ENCODE measurements at regions not wholly inside any gene's neighbourhood (a gene's known extent, or its start where the extent isn't known, plus 50 kb on each side); places are given as distances from the start of the nearest gene placed in this dataset.
"Not testable (repeated sequence)": the region's sequence is repeated elsewhere in the genome, so short reads cannot be mapped to it uniquely, and the experiment has no call there.

DNA sequence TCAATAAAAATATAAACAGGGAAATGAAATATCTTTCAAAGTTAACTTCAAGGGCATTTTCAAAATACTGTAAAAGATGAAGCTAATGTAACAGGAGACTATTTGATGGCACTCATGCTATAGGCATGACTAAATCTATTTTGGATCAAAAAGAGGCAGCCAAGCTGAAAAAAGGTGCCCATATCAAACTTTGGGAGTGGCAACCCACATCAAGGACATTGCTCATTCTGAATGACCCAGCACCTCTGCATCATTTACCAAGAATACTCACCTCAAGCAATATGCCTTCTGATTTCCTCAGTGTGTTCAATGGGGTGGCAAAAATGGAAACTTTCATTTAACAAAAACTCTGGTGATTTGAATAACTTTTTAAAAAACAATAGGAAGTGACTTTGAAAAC, 853.3 kb downstream of the TLE1 start:
- no peak for DNase-seq (ENCODE audit: low spot score)

DNA sequence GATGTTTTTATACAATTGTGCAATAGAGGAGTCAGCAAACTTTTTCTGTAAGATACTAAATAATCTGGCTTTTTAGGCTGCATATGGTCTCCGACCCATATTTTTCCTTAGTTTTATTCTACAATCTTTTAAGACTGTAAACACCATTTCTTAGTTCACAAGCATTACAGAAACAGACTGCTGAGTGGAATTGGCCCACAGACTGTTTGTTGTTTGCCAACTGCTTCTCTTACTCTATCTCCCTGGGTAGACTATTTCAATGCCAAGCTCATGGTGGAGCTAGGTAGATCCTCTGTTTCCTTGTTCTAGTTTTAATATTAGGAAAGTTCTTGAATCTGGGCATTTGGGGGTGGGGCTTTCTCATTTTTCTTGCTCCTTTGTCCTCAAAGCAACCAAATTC, 857.6 kb downstream of the TLE1 start:
- no peak for DNase-seq (ENCODE audit: low spot score)

DNA sequence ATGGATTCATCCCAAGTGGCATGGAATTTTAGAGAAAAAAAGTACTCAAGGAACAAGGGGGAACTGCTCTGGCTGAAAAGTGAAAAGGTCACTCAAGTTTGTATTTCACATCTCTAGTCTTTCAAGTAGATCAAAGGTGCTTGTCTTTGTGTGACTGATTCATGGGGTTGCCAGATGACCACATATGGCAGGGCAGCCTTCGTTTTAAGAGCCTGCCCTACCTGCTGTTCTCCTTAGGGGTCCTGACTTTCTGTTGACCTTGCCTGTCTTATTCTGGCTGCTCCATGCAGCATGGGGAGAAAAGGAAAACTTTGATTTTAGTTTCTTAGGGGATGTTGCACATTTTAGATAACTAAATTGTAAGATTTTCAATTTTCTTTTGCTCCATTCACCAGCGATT, 877.7 kb downstream of the TLE1 start:
- no peak for DNase-seq (ENCODE audit: low spot score)

DNA sequence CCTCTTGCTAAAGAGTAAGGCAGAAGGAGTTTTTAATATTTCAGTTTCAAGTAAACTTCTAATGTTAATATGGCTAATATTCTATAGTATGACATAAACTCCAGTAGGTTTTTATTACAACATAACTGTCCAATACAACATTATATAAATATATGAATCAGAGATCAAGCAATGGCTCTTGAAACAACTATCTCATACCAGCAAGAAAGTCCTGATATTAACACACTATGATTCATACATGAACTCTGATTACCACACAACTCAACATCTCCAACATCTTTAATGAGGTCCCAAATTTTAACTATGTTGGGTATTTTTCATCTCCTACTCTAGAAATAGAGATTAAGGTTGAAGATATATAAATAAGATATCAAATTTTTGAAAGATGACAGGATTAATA, 878.3 kb downstream of the TLE1 start:
- DNase-seq (ENCODE audit: low spot score): no peak

DNA sequence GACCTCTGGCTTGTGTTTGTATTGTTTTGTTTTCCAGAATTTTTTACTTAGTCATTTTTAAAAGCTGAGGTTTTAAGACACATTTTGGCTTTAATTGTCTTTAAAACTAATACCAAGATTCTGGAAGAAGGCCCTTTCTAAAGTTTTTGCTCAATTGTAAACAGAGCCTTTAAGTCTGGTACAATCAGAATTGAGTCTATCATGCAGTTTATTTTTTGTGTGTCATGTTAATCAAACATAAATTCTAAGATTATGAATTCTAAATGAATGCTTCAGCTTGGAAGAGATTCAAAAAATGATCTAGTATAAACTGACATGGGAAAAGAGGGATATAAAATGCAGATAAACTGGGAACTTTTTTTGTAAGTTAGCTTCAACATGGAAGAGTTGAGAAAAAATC, 882.7 kb downstream of the TLE1 start:
- no peak for DNase-seq (ENCODE audit: low spot score)

DNA sequence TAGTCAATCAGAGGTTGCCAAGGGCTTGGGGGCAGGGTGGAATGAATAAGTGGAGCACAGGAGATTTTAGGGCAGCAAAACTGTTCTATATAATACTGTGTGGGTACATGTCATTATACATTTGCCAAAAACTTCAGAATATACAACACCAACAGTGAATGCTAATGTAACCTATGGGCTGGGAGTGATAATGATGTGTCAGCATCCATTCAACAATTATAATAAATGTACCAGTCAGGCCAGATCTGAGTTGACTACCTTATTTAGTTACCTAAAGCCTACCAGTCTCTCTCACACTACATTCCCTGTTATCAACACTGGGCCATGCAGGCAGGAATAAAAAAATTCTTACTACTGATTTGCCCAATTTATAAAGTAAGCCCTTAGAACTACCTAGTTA, 884.5 kb downstream of the TLE1 start:
- DNase-seq (ENCODE audit: low spot score): no peak

DNA sequence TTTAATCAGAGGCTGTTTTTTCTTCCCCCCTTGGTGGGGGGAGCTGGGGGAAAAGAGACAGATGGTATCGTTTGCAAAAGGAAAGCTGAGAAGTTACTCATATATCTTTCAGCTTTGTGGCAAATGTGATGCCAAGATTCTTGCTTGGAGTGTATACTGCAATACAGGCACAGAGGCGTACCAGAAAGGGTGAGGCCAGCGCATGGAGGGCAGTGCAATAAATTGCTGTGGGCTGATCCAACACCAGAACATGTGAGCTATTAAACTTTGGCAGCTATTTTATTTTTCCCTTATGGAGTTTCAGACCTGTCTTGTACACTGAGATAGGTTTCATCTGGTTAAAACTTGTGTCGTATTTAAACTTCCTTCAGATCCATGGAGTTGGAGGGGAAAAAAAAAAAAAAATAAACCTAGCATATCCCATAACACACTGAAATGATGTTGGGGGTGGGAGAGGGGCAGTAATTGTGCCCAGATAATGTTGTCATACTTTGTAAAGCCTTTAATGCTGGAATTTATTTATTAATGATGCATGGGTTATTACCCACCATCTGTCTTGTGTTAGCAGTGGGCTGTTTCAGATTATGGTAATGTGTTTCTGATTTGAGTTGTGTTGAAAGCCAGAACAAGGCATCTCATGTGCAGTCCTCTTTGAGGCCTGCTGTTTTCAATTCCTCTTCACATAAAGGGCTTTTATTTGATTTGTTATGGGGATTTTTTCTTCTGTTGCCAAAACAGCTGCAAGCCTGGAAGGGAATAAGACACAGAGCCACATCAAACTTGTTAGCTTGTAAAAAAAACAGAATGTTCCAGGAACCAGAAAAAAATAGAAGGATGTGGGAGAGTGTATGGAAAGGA, 891.3 kb downstream of the TLE1 start:
- DNase-seq (ENCODE audit: low spot score): peak; percentile 97

DNA sequence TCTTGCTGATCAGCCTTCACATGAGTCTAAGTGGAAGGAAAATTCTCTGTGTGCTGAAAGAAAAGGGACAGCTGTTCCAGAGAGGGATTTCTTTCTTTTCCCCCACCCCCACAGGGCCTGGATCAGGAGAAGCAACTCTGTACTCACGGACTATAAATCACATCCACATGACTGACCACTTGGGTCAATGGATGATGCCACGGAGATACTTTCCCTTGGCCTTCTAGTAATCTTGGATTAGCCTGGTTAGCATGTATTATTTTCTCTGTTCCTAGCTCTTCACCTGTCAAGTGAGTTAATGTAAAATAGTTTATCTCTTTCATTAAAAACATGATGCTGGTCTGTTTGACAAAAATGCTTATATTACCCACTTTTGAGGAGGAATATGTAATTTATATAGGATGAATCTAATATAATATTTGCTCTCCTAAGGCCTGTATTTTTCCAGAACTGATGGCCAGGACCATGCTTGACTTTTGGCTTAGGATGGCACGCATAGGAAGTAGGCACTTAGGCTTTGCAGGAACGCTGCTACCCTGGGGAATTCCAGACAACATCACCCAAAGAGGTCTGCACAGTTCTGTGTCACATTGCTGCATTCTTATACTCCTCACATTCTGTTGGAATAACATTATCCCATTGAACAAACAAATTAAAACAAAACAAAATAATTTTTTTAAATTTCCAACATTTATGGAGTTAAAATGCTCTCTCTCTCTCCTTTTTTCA, 892.1 kb downstream of the TLE1 start:
- DNase-seq (ENCODE audit: low spot score): peak; percentile 15

DNA sequence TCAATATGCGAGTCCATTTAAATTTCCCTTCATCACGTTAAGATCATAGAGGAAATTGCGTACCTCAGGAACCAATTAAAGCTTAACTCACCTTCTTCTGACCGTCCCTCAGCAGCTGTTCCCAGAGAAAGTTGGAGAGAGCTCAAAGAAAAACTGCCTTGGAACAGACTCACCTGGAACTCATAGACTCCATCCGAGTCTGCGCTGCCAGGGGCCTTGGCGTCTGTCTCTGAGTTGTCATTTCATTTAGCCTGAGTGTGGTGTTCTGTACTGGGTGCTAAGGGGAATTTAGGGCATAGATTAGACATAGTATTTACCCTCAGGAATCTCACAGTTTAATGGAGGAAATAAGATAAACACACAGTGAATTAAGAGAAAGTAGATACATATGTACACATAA, 892.7 kb downstream of the TLE1 start:
- DNase-seq (ENCODE audit: low spot score): no peak

DNA sequence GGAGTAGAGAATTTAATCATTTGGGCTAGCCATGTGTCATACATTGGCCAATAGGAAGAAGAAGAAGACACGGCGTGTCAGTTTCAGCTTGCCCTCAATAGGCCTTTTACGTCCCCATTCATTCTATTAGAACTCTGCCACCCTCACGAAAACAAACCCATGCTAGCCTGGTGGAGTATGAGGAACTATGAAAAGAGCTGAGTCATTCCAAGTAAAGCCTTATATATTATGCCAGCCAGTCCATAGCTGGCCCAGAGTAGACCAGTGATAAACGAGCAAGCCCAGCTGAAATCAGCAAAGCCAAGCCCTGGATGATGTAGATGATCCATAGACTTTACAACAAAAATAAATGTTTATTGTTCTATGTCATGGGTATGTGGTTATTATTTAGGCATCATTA, 895.1 kb downstream of the TLE1 start:
- no peak for DNase-seq (ENCODE audit: low spot score)

DNA sequence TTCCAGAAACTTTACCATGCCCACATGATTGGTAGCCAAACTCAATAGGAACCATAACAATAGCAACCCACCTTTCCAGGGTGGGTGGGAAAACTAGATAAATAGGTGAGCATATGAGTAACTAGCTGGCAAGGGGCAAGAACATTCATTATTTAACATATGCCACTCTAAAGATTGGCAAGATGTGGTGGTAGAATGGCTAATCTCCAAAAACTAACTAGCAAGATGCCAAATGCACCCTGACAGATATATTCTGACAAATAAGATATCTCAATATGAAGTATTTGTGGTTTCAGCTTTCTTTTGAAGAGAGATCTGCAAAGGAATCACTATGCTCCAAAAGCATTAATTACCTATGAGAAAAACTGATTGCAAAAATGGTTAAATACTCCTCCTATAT, 895.6 kb downstream of the TLE1 start:
- no peak for DNase-seq (ENCODE audit: low spot score)

DNA sequence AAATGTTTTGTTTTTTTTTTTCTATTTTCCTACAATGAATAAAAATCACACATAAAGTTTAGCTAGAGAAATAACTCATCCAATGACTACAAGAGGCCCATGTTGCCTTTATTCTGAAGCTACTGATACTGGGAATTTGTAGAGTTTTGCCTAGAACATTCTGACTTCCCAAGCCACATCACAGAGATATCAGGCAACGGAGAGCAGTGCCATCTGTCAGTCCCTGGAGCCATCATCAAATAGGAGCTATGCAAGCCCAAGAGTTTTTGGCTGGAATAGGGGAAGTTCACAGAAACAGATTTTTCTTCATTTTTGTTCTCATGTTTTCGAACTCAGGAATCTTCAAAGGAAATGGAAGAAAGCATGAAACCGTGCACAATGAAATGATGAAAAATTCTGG, 896.6 kb downstream of the TLE1 start:
- no peak for DNase-seq (ENCODE audit: low spot score)

DNA sequence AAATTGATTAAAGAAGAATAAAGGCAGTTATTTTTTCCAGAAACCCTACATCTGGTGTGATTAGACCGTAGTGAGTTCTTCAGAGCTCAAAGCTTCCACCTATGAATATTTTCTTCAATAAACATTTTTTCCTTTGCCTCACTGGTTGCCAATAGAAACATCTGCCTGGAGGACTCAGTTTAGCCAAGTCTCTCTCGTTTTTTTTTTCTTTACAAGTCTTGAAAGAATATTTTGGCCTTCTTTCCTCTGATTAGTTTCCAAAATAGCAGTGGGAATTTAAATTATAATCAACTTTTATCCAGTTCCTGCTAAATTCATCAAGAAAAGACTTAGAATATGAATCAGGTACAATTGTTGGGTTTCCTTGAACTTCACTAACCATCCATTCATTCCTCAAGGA, 897.5 kb downstream of the TLE1 start:
- no peak for DNase-seq (ENCODE audit: low spot score)

DNA sequence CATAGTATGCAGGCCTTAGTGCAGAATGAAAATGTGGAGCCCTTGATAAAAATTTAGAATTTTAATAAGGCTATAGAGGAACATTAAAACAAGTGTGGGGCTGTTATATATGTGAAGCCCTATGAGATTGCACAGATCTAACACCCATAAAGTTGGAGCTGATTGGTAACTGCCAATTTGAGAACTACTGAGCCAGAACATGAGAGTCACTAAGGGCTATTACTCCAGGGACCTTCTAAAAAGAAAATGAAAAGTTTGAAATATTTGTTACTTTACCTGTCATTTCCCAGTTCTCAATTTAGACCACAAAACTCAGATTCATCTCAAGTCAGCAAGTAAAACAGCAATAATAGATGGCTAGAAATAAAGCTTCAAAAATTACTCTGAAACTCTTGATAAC, 898.6 kb downstream of the TLE1 start:
- DNase-seq (ENCODE audit: low spot score): no peak

DNA sequence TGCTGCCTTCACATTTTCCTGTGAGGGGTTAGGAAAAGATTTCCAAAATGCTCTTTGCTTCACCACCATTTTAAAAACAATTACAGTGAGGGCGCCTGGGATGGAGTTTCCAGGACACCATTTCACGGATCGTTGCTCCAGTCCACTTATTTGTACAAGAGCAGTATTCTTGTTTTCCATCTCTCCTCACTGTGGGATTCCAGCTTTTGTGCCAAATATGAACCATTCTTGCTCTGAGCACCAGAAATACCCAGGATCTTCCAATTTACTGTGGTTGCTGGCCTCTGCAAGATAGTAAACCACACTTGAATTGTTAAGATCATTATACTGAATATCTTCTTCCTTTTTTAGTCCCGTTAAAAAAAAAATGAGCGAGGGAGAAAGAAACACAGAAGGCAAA, 899.5 kb downstream of the TLE1 start:
- no peak for DNase-seq (ENCODE audit: low spot score)

DNA sequence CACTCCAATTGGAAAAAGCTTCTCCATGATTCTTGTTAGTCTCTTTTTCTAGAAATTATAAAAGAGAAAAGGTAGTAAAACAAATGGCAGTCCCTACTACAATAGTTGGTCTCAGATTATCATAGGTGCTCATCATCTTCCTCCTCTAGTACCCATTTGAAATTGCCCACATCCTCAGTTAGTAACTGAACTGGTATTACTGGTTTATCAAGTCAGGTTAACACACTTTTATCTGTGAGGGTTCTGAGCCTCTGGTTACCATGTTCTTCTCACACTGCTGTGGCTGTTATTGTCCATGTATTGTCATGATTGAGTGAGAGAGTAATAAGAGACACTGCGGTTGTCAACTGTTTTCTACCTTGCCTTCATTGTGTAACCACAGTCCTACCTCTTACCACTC, 901.7 kb downstream of the TLE1 start:
- no peak for DNase-seq (ENCODE audit: low spot score)

DNA sequence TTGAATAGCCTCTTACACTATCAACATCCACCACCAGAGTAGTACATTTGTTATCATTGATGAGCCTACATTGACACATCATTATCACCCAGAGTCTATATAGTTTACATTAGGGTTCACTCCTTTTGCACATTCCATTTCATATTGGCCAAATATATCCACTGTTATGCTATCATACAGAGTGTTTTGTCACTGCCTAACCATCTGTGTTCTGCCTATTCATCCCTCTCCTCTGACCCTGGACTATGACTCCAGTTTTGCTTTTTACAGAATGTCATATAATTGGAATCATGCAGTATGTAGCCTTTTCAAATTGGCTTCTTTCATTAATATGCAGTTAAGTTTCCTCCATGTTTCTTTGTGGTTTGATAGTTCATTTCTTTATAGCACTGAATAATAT, 904.7 kb downstream of the TLE1 start:
- DNase-seq (ENCODE audit: low spot score): no peak

DNA sequence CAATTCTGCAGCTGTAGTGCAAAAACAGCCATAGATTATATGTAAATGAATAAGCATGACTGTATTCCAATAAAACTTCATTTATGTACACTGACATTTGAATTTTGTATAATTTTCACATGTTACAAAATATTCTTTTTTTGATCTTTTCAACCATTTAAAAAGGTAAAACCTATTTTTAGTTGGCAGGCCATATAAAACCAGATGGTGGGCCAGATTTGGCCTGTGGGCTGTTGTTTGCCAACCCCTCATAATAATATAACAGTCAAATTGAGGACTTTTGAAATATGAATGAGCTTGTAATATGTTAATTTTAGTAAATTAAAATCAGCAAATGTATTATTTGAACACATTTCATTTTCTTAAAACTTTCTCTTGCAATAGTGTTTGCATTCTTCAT, 913.4 kb downstream of the TLE1 start:
- no peak for DNase-seq (ENCODE audit: low spot score)

DNA sequence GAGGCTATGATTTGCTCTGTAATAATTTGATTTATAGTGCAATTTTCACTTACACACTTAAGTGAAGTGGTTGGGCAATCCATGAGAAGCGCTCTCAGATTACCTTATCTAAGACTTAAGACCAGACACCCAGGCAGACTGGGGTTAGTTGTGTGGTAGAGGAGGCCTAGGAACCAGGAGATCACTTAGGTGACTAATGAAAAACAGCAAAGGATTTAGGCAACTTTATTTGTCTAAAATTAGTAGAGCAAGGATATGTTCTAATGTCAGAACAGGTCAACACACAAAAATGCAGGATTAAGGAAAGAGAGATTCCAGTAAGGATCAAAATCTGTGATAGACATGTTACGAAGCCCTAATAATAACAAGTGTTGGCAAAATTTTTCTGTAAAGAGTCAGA, 913.8 kb downstream of the TLE1 start:
- no peak for DNase-seq (ENCODE audit: low spot score)

DNA sequence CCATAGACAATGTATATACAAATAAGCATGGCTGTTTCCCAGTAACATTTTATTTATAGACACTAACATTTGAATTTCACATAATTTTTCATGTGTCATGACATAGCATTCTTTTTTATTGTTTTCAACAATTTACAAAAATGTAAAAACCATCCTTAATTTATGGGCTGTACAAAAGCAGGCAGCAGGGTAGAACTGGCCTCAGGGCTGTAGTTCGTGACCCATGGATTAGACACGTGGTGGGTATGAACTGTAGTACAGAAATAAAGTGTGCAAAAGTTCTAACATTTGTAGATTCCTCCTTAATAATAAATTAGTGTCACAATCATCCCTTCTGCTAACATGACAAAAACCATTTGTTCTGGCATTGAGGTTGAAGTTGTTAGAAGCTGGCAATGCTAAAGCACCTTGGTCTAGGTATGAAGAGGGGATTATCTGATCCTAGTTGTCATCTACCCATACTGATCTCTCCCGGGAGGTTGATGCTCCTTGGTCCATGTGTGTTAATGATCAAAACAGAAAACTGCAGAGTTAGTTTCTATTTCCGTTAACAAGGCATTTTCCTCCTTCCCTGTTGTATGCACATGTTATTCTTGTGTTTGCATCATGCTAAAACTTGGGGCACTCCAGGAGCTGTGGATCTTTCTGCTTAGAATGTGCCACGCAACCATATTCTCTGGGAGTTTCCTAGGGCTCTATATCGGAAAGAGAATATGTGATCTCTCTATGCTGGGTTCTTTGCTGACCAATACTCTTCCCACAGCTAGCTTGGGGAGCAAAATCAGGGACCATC, 917.6 kb downstream of the TLE1 start:
- no peak for DNase-seq (ENCODE audit: low spot score)

DNA sequence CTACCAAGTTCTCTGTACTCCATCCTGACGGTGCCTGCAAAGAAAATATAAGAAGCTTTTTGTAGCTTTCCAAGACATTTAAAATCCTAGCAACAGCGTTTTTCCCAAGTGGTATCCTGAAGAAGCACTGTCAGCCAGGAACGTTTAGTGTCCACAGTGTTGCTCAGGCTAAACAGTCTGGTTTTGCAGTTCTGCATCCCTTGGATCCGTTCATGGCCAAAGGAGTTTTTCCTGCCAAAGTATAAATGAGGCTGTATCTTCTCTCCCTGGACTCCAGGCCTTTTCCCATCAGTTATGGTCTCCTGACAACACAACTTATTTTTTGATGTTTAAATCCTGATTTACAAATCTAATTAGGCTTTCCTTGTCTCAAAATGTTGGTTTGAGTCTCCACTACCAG, 925.8 kb downstream of the TLE1 start:
- no peak for DNase-seq (ENCODE audit: low spot score)

DNA sequence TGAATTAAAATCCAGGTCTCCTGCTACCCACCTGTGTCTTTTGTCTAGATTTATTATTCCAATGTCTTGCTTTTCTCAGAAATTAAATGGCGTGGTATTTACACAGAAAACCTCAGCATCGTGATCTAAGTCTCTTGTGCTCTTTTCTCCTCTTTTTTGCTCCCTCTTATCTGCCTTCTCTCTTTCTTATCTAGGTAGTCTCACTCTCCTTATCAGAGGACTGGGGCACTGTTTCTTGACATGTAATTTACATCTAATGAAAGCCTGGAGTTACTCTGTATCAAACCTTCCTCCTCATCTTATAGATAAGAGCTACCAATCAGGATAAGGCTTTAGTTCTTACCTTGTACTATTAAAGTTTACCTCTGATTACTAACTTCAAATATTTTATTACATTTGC, 933.8 kb downstream of the TLE1 start:
- no peak for DNase-seq (ENCODE audit: low spot score)

DNA sequence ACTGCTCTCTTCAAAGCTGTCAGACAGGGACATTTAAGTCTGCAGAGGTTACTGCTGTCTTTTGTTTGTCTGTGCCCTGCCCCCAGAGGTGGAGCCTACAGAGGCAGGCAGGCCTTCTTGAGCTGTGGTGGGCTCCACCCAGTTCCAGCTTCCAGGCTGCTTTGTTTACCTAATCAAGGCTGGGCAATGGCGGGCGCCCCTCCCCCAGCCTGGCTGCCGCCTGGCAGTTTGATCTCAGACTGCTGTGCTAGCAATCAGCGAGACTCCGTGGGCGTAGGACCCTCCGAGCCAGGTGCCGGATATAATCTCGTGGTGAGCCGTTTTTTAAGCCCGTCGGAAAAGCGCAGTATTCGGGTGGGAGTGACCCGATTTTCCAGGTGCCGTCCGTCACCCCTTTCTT, 942.3 kb downstream of the TLE1 start:
- DNase-seq (ENCODE audit: low spot score): not testable (repeated sequence)

Measured in pons (tissue), 1 donor.